RCC 7860 (cell line): ENCODE measurements at regions not wholly inside any gene's neighbourhood (a gene's known extent, or its start where the extent isn't known, plus 50 kb on each side); places are given as distances from the start of the nearest gene placed in this dataset.
A peak's percentile ranks its signal among the peaks of the same experiment; 100 is the strongest.

Experiments used
- DNase-seq: peaks from one replicate; pipeline ENCODE4 v3.0.0-alpha.2; 2015; ENCODE audit warnings: low spot score
- FAIRE-seq: peaks from 2 replicates; lab custom pipeline; 2012; peaks lifted over from hg19 to GRCh38; lab: Jason Lieb, UNC

DNA sequence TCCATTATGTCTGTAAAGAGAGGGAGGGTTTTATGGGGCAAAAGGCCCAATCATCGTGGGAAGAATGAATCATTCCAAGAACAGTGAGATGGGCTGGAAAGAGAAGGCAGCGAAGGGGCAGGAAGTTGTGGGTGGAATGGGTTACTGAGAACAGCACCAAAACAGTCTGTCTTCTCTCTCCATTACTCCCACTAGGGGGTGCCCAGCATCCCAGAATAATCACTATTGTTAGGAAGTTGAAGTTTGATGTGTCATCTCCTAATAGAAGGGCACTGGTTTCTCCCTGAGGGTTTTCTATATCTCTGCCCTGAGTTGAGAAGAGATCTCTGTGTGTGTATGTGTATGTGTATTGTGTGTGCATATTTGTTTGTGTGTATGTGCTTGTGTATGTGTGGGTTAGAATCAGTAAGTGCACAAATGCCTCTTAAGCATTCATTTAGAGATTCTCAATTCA is 76.6 kb upstream of the MAP4K3 start:
- FAIRE-seq (peak; percentile 94), DNase-seq (peak; percentile 91)

- no peak for DNase-seq
- FAIRE-seq = no peak
Measured at GRCh38 chr2:39514825-39515224, 77.7 kb upstream of the MAP4K3 start.

DNA sequence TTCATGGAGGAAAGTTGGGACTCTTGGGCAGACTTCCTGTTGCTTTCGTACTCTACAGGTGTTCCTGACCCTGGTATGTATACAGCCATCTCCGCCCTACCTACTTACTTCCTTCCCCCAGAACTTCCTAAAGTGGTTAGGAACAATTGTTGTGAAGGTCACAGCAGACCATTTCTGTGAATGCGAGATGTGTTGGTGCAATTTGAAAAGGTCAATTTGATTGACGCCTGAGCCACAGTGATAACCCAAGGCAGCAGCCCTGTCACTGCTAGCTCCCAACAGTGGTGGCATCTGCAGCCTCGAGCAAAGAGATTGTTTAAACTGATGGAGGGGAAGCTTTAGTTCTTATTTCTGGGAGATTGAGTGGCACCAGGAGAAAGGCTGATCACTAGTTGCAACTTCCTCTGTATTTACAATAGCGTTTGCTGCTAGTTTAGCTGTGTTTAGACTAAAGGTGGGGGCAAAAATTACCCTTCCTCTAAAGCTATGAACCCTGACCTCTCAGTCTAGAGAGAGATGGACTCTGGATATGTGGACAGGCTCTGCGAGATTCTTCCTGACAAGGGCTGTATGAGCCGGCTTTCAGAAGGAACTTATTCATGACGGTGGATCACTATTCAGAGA is 78.3 kb upstream of the MAP4K3 start:
- FAIRE-seq (no peak), DNase-seq (no peak)

- FAIRE-seq (no peak), DNase-seq (no peak)
Measured at GRCh38 chr2:39515897-39516346, 78.8 kb upstream of the MAP4K3 start.

GRCh38 chr2:39516347-39517101 is 79.4 kb upstream of the MAP4K3 start:
- no peak for FAIRE-seq

DNA sequence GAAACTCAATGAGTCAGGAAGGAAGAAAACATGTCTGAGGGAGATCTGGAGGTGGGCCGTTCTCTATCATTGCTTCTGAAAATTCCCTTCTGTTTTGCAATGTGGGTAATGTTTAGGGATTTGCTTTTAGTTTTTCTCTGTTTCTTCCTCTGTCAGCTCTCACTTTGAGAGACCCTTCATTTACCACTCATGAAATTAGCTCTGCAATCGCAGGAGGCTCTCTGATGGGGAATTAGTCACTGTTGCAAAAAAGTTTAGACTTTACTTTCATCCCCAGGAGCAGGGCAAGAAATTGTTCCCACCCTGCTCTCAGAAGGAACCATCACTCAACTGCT is 80.0 kb upstream of the MAP4K3 start:
- no peak for FAIRE-seq
- DNase-seq = no peak

More at GRCh38 chr2:39516347-39517101, 79.4 kb upstream of the MAP4K3 start:
- no peak for DNase-seq

- DNase-seq (no peak), FAIRE-seq (no peak)
Measured at GRCh38 chr2:39517622-39518021, 80.5 kb upstream of the MAP4K3 start.

GRCh38 chr2:39519886-39520285 is 82.8 kb upstream of the MAP4K3 start:
- DNase-seq (no peak), FAIRE-seq (no peak)

DNA sequence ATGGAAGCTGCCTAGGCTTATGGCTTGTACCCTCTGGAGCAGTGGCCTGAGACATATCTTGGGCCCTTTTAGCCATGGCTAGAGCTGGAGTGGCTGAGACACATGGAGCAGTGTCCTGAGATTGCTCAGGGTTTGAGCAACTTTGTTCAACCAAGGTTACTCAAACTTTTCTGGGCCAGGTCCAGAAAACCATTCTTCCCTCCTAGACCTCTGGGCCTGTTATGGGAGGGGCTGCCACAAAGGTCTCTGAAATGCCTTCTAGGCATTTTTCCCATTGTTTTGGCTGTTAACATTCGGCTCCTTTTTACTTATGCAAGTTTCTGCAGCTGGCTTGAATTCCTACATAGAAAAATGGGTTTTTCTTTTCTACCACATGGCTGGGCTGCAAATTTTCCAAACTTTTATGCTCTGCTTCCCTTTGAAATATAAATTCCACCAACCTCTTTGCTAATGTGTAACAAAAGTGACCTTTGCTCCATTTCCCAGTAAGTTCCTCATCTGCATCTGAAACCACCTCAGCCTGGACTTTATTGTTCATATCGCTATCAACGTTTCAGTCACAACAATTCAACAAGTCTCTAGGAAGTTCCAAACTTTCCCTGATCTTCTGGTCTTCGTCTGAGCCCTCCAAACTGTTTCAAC is 84.9 kb upstream of the MAP4K3 start:
- DNase-seq = no peak
- no peak for FAIRE-seq

DNA sequence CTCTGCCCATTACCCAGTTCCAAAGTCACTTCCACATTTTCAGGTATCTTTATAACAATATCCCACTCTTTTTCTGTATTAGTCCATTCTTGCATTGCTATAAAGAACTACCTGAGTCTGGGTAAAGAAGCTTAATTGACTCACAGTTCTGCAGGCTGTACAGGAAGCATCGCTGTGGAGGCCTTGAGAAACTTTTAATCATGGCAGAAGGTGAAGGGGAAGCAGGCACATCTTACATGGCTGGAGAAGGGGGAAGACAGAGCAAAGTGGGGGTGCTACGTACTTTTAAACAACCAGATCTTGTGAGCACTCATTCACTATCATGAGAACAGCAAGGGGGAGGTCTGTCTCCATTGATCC is 85.4 kb upstream of the MAP4K3 start:
- no peak for DNase-seq
- no peak for FAIRE-seq

DNA sequence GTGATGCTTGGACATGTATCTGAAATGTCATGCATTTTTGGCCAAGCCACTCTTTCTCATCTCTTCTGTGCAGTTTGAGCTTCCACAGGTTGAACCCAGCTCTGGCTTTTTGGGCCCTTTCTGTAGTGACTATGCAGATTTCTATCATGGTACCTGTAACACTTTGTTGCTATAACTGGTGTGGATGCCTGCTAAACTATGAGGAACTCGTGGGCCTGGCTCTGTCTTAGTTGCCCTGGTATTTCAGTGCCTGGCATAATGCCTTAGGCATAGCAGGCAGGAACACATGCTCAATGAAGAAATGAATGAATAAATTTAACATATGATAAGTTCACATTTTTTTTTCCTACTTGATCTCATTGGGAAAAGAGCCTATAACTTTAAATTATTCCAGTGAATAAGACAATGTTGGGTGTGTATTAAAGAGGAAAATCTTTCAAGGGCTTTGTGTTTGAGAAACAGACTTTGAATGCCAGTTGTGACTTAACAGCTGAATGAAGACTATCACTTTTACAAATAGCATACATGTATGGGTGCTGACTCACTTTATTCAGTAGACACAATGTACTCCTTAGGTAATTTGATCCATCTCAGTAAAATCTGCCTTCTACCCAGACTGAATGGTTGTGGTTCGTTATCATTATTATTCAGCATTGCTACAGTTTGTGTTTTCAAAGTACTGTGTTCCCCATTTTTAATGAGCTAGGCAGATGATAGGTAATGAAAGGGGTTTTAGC is 86.4 kb upstream of the MAP4K3 start:
- peak; percentile 88 for FAIRE-seq

GRCh38 chr2:39524061-39524460 is 87.0 kb upstream of the MAP4K3 start:
- FAIRE-seq = no peak
- DNase-seq = no peak

More for the DNA sequence above, 86.4 kb upstream of the MAP4K3 start:
- DNase-seq = peak; percentile 82

DNA sequence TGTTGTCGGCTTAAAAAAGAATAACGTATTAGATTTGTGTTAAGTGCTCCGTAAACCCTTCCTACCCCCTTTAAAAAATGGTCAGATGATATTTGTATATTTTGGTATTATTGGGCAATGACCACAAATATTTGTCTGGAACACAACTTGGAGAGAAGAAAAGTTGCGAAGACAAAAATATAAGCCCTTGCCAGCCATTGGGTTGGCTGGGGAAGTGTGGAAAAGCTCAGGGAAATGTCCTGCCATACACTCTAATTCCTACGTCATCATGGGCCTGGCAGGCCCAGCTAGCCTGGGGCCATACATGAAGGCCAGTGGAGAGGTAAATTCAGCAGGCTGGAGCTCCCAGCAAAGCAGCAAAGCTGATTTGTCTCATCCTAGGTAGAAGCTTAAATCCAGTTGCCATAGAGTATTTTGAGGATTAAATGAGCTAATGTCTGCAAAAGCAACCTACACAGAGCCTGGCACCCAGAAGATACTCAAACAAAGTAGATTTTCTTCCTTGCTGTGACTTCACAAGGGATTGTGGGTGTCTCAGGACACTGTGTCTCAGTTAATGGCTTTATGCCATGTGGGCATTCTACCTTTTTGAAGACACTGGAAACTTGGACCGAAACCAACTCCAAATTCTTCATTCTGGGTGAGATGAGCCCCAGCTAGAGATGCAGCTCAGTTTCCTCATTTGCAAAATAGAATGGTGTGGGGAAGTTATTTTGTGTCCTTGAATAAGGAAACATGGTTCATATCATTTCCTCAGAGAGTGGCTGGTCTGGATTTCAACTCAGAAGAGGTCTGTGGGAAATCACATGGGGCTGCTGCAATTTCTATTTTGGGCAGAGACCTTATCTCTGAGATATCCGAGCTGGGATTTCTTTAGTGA is 87.9 kb upstream of the MAP4K3 start:
- FAIRE-seq = no peak
- no peak for DNase-seq

DNA sequence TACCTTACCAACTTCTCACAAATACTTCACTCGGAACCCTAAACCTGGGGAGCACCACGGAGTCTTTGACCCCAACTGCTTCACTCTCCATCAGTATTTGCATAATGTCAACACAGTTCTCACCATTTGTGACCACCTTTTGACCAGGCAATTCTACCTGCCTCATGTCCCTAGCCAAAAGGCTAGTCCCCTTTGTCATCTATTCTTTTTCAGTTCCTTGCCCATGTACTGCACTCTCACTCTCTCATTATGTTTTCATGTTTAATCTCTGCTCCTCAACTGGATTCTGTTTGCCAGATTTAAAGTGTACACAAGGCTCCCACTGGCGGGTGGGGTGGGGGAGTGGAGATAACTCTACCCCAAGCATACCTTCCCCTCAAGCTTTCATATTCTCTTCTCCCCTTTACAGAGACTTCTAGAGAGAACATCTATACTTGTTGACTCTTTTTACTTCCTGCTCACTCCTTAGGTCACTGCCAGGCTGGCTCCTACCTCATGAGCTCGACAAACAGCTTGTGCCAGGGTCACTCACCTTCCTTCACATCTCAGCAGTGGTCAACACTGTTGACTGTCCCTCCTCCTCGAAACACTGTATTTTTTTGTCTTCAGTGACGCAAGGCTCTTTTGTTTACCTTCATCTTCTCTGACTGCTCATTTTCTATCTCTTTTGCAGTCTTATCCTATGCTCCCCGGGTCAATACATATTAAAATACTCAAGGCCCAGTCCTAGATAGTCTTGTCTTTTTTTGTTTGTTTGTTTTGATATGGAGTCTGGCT is 88.7 kb upstream of the MAP4K3 start:
- FAIRE-seq = no peak

DNA sequence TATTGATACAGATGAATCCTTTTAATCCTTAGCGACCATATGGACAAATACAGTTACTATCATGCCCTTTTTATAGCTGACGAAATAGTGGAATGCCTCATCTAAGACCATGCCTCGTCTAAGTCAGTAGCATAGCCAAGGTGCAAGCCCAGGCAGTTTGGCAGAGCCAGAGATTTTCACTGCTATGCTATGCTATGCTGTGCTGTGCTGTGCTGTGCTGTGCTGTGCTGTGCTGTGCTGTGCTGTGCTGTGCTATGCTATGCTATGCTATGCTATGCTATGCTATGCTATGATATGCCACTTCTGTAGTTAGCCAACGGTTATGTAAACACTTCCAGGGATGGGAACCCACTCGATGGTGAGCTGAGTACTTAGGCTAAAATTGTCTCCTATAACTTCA is 91.6 kb upstream of the MAP4K3 start:
- no peak for DNase-seq
- no peak for FAIRE-seq

More for the DNA sequence above, 88.7 kb upstream of the MAP4K3 start:
- DNase-seq = no peak

DNA sequence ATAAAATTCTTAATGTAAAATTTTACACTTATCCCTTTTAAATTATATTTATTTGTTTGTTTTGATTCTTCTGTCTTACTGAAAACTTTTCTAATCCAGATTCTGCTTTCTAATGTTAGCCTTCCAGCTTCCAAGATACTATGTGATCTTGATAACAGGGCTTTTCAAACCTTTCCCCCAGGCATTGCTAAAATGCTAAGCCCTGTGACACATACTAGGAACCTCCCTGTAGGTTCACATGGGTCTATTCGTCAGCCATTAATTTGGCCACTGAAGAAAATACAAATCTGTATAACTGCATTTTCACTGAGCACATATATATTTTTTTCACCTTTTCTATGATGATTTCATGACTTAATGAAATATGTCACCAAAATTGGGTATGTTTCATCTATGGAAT is 92.8 kb upstream of the MAP4K3 start:
- DNase-seq (no peak), FAIRE-seq (no peak)

- DNase-seq = no peak
Measured at GRCh38 chr2:39530411-39530866, 93.4 kb upstream of the MAP4K3 start.

GRCh38 chr2:39531220-39531777 is 94.2 kb upstream of the MAP4K3 start:
- FAIRE-seq = no peak
- no peak for DNase-seq

More at GRCh38 chr2:39530411-39530866, 93.4 kb upstream of the MAP4K3 start:
- no peak for FAIRE-seq

GRCh38 chr2:39532933-39533332 is 95.8 kb upstream of the MAP4K3 start:
- FAIRE-seq (no peak), DNase-seq (no peak)
